ENCODE measurements at regions not wholly inside any gene's neighbourhood (a gene's known extent, or its start where the extent isn't known, plus 50 kb on each side); places are given as distances from the start of the nearest gene placed in this dataset.

DNA sequence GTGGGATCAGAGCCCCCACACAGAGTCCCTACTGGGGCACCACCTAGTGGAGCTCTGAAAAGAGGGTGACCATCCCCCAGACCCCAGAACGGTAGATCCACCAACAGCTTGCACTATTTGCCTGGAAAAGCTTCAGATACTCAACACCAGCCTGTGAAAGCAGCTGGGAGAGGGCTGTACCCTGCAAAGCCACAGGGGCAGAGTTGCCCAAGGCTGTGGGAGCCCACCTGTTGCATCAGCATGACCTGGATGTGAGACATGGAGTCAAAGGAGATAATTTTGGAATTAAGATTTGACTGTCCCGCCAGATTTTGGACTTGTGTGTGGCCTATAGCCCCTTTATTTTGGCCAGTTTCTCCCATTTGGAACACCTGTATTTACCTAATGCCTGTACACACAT lies 260.4 kb downstream of the TBX18 start:
- Mint-ChIP-seq H3K9me3 (ENCODE audit: low read depth) (peaks cover 24% of the 10 kb centered on the region), H3K4me1 (ENCODE audit: low read depth) (no peaks in the 10 kb centered on the region), H3K27ac (no peak overlapping the region), H3K4me3 (ENCODE audit: low read depth) (no peak overlapping the region), H3K36me3 (ENCODE audit: insufficient read depth) (peaks cover 1% of the 10 kb centered on the region), H3K27me3 (peaks cover 3% of the 10 kb centered on the region)
- no peak for DNase-seq (ENCODE audit: low spot score, unreplicated experiment)
- TF ChIP-seq, protein P1, sequence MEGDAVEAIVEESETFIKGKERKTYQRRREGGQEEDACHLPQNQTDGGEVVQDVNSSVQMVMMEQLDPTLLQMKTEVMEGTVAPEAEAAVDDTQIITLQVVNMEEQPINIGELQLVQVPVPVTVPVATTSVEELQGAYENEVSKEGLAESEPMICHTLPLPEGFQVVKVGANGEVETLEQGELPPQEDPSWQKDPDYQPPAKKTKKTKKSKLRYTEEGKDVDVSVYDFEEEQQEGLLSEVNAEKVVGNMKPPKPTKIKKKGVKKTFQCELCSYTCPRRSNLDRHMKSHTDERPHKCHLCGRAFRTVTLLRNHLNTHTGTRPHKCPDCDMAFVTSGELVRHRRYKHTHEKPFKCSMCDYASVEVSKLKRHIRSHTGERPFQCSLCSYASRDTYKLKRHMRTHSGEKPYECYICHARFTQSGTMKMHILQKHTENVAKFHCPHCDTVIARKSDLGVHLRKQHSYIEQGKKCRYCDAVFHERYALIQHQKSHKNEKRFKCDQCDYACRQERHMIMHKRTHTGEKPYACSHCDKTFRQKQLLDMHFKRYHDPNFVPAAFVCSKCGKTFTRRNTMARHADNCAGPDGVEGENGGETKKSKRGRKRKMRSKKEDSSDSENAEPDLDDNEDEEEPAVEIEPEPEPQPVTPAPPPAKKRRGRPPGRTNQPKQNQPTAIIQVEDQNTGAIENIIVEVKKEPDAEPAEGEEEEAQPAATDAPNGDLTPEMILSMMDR (IDR thresholded peaks at IDR 0.05; ENCODE audit: unreplicated experiment): no peak

DNA sequence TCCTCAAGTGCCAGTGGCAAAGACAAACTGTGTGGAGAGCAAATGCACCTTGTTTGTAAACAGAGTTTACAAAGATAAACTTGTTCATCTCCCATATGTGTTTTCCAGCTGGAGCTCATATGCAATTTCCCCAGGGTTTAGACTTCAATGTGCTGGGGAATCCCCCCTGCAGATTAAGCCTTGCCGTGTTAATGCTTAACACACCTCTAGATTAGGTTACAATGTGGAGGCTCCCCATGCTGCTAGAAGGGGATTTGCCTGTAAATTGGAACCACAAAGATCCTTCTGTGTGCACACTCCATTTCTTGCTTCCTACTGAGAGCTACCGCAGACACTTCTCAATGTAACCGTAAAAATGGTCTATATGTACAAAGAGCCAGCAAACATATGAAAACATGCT lies 263.1 kb downstream of the TBX18 start:
- TF ChIP-seq, protein P1 (IDR thresholded peaks at IDR 0.05; ENCODE audit: unreplicated experiment): no peak
- Mint-ChIP-seq H3K9me3 (ENCODE audit: low read depth) (peaks cover 15% of the 10 kb centered on the region), H3K4me3 (ENCODE audit: low read depth) (no peak overlapping the region), H3K27me3 (peaks cover 3% of the 10 kb centered on the region), H3K36me3 (ENCODE audit: insufficient read depth) (peaks cover 1% of the 10 kb centered on the region), H3K4me1 (ENCODE audit: low read depth) (no peaks in the 10 kb centered on the region), H3K27ac (no peak overlapping the region)
- DNase-seq (ENCODE audit: low spot score, unreplicated experiment): no peak

DNA sequence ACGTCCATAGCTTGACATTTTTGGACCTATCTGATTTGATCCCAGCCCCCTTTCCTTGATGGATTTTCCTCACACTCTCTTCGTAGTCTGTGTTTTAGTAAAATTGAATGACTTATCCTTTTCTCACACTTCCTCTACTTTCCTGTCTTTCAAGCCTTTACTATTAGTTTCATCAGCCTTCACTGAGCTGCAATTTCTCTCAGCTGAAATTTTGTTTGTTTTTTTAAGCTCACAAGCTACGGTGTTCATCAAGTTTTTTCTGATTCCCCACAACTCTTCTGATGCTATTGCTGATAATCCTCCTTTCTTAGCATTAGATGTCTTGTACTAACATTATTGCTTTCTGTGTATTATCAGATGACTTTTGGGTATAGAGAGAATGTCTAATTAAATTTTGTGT lies 263.7 kb downstream of the TBX18 start:
- DNase-seq (ENCODE audit: low spot score, unreplicated experiment): no peak
- peaks cover 3% of the 10 kb centered on the region for H3K27me3 Mint-ChIP-seq
- no peaks in the 10 kb centered on the region for H3K4me1 Mint-ChIP-seq (ENCODE audit: low read depth)
- peaks cover 1% of the 10 kb centered on the region for H3K36me3 Mint-ChIP-seq (ENCODE audit: insufficient read depth)
- no peak overlapping the region for H3K27ac Mint-ChIP-seq
- H3K4me3 Mint-ChIP-seq (ENCODE audit: low read depth): no peak overlapping the region
- peaks cover 14% of the 10 kb centered on the region for H3K9me3 Mint-ChIP-seq (ENCODE audit: low read depth)
- TF ChIP-seq, protein P1 (IDR thresholded peaks at IDR 0.05; ENCODE audit: unreplicated experiment): no peak

DNA sequence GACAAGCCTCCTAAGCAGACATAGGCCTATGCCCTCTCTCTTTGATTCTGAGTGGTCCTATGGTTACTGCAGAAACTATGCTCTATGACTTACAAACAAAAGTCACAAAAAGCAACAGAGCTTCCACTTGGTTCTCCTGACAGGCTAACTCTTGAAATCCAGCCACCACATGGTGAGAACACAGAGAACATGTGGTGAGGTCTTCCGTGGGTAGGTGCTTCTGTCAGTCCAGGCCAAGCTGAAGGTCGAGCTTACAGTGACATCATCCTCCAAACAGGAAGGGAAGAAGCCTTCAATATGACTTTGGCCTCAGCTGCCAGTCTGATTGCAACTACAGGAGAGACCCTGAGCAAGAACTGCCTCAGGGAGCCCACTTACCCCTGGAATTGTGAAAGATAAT lies 265.5 kb downstream of the TBX18 start:
- TF ChIP-seq, protein P1 (IDR thresholded peaks at IDR 0.05; ENCODE audit: unreplicated experiment): no peak
- peaks cover 3% of the 10 kb centered on the region for H3K27me3 Mint-ChIP-seq
- no peak overlapping the region for H3K27ac Mint-ChIP-seq
- no peak overlapping the region for H3K4me3 Mint-ChIP-seq (ENCODE audit: low read depth)
- peaks cover 1% of the 10 kb centered on the region for H3K36me3 Mint-ChIP-seq (ENCODE audit: insufficient read depth)
- no peaks in the 10 kb centered on the region for H3K4me1 Mint-ChIP-seq (ENCODE audit: low read depth)
- no peak for DNase-seq (ENCODE audit: low spot score, unreplicated experiment)
- H3K9me3 Mint-ChIP-seq (ENCODE audit: low read depth): peaks cover 14% of the 10 kb centered on the region

DNA sequence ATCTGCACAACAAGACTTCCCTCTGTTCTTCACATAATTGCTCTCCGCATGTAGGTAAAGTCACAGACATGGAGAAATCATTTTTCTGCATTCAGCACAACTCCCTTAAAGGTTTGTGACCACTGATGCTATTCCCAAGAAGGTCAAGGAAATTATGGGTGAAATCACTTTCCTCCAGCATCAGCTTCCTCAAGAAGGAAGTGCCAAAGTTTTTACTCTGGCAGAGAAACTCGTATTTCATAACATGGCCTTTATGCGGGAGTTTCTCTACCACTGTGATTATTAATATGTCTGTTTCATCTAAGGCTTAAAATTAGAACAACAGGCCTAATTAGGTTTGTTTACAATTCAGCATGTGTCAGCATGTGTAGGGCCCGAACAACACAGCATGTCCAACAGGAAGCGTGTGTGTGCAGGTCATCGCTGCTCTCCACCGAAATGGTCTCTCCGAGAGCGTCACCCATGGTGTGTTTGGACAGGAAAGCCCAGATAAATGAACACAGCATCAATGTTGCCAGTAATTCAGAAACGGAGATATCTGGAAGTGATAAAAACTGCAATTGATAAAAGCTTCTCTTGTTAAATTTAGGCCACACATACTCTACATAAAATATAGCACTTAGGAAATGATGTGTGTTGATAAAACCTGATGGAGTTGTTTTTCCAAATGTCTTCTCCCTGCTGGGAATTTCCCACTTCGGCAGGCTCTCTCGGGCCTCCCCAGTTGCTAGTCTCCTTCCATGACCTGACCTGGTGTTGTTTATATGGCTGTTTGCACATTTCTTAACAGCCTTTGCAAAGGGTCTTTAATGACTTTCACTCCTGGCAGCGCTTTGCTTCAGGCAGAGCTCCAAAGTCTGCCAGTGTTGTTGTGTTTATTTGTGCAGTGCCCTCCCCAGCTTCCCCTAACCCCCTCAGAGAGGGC lies 265.1 kb upstream of the CEP162 start:
- peaks cover 1% of the 10 kb centered on the region for H3K36me3 Mint-ChIP-seq (ENCODE audit: insufficient read depth)
- peaks cover 11% of the 10 kb centered on the region for H3K9me3 Mint-ChIP-seq (ENCODE audit: low read depth)

More for the DNA sequence above, 265.1 kb upstream of the CEP162 start:
- TF ChIP-seq, protein P1 (IDR thresholded peaks at IDR 0.05; ENCODE audit: unreplicated experiment): no peak
- Mint-ChIP-seq H3K4me1 (ENCODE audit: low read depth) (peaks cover 3% of the 10 kb centered on the region), H3K27me3 (no peaks in the 10 kb centered on the region), H3K4me3 (ENCODE audit: low read depth) (no peak overlapping the region), H3K27ac (no peak overlapping the region)
- DNase-seq (ENCODE audit: low spot score, unreplicated experiment): no peak
